ENCODE measurements at regions not wholly inside any gene's neighbourhood (a gene's known extent, or its start where the extent isn't known, plus 50 kb on each side); places are given as distances from the start of the nearest gene placed in this dataset.

DNA sequence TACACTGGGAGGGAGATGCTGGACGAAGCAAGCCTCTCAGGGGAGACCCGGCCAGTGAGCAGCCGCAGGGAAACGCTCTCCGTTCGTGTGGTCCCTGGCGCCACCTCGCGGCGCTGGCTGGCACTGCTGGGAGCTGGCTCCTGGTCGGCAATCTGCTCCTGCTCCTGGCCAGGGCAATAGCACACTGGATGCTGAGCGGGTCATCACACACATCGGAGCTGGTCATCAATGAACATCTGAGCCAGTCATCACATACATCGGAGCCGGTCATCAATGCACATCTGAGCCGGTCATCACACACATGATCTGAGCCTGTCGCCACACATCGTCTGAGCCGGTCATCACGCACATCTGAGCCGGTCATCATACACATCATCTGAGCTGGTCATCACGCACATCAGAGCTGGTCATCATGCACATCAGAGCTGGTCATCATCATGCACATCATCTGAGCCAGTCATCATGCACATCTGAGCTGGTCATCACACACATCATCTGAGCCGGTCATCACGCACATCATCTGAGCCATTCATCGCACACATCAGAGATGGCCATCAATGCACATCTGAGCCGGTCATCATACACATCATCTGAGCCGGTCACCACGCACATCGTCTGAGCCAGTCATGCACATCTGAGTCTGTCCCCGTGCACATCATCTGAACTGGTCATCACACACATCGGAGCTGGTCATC, 217.3 kb downstream of the RBFOX3 start:
- DNase-seq: peak; percentile 69

- DNase-seq: no peak
Observed at GRCh38 chr17:79392598-79392997, 218.3 kb downstream of the RBFOX3 start.

DNA sequence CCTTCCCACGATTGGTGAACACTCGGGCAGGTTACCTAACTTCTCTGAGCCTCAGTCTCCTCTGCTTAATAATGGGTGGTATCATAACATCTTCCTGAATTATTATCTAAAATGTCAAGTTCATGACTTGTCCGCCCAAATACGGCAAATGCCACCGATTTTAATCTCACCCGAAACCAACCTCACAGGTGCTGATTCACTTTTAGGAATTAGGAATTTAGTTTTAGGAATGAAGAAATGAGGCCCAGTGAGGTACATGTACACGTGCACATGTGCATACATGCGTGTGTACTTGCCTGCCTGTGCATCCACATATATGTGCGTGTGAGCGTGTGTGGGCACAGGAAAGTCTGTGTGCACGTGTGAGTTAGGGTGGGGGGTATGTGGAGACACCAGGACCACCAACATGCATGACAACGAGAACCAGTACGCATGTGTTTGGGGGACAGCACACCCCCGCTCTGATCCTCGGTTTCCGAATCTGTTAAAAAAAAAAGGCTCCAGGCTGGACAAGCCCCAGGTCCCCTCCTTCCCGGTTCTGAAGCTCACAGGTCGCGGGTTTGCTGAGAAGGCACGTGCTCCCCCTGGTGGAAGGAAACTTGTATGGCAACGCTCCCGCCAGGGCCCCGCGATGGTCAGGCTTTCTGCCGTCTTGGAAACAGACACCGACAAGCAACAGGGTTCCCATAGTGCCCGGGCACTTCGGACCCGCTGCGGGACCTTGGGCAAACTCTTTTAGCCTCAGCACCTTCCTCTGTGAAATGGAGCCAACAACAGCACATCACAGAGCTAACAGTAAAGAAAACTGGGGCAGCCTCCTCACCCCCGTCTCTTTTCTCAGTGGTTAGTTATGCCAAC, 219.2 kb downstream of the RBFOX3 start:
- peak; percentile 67 for DNase-seq

GRCh38 chr17:79389896-79390295, 221.0 kb downstream of the RBFOX3 start:
- no peak for DNase-seq

GRCh38 chr17:79388556-79389295, 222.1 kb downstream of the RBFOX3 start:
- no peak for DNase-seq

DNA sequence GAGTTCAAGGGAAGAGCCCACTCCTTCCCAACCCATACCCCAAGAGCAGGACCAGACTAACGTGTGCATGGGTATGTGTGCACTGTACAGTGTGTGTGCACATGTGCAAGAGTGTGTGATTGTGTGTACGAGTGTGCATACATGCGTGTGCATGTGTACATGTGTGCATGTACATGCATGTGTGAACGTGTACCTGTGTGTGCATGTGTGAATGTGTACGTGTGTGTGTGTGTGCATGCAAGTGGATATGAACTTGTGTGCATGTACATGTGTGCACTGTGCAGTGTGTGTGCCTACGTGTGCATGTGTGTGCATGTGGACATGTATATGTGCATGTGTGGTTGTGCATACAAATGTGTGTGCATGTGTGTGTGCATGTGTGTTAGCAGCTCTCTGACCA, 223.1 kb downstream of the RBFOX3 start:
- no peak for DNase-seq

- no peak for DNase-seq
Observed at GRCh38 chr17:79385962-79386563, 224.8 kb downstream of the RBFOX3 start.

- DNase-seq: no peak
Observed at GRCh38 chr17:79382313-79382712, 228.5 kb downstream of the RBFOX3 start.

GRCh38 chr17:79379700-79380445, 231.0 kb downstream of the RBFOX3 start:
- no peak for DNase-seq

- no peak for DNase-seq
Observed at GRCh38 chr17:79377230-79377786, 233.5 kb downstream of the RBFOX3 start.

DNA sequence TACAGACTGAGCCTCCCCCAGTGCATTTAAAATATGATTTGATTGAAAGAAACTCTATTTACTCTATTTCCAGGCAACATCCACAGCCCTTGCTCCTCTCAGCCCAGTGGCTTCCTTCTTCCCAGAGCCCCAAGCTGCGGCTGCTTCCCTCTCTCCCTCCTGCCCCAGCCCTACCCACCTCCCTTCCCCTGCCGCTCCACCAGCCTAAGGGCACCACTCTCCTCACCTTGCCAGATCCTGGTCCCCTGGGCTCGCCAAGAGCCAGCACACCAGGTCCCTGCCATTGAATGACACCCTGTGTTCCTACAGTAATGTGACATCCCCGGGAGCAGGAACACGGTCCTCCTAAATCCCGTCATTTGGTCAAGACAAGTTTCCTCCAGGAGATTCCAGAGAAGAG, 236.0 kb downstream of the RBFOX3 start:
- DNase-seq: no peak

DNA sequence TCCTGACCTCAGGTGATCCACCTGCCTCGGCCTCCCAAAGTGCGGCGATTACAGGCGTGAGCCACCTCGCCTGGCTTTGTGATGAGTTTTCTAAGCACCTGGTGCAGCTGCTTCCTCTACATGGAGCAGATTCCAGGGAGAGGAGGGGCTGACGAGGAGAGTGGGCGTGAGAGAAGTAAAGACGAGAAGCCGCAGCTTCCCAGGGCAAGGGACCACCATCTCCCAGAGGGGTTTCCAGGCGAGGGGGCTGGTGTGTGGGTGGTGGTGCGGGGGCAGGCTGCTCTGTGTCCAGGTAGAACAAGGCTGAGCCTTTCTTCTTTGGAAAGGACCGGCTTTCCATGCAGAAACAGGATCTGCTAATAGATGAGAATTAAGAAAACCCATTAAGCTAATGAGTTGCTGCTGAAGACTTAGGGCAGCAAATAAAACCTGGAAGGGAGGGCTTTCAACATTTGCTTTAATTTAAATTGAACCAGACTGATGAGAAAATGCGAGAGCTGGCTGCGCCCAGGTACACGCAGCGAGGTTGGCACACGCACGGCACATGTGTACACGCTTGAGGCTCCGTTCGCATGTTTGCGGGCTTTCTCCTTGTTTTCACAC, 236.7 kb downstream of the RBFOX3 start:
- DNase-seq: no peak

DNA sequence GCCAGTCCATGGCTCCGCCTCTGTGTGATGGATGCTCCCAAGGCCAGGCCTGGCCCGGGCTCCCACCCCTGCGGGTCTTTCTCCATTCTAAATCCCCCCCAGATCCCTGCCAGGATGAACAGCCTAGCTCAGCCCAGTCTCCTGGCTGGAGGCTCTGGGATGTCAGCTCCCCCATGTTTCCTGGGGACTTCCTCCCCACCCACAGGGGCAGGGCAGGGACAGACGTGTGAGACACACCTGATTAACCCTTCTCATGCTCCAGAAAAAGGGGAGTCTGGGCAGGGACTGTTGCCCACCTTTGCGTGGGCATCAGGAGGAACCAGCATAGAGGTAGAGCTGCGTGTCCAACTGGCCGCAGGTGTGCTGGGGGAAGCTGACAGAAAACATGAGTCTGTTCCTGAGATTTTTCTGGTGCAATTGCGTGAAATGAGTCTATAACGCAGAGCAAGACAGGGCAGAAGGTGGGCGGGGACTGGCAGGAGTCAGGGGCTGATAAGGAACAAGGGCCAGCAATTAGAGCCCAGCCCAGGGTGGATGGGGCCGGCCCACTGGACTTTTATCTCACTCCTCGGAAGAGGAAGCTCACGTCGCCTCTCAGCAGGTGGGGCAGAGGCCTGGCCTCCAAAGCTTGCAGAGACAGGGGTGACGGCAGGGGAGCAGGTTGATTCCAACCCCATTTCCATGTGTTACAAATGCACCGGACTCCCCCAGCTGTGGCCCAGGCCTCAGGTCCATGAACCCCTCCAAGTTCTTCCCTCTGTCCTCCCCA, 238.2 kb downstream of the RBFOX3 start:
- DNase-seq: no peak

- no peak for DNase-seq
Observed at GRCh38 chr17:79371984-79372383, 238.9 kb downstream of the RBFOX3 start.

GRCh38 chr17:79370594-79370993, 240.3 kb downstream of the RBFOX3 start:
- DNase-seq: no peak

- DNase-seq: no peak
Observed at GRCh38 chr17:79370126-79370525, 240.7 kb downstream of the RBFOX3 start.

- DNase-seq: no peak
Observed at GRCh38 chr17:79369532-79369931, 241.3 kb downstream of the RBFOX3 start.

- DNase-seq: no peak
Observed at GRCh38 chr17:79369001-79369400, 241.8 kb downstream of the RBFOX3 start.

DNA sequence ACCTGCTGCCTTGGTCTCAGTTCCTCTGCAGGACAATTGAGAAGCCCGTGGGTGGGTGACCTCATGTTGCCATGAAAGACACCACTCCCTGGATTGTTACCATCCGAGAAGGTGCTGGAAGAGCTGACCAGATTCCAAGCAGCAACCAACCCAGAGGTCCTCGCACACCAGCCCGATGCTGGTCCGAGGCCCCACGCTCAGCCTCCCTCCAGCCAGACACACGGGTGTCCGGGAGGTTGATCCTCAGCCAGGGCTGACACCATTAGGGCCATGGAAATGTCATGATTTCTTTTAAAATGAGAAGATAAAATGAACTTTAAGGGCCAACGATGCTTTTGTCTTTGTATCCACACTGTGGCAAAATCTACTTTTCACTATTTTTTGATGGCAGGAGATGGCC, 242.3 kb downstream of the RBFOX3 start:
- DNase-seq: no peak

- no peak for DNase-seq
Observed at GRCh38 chr17:79366988-79367571, 243.8 kb downstream of the RBFOX3 start.

All from activated CD8-positive, alpha-beta memory T cell treated with anti-CD3 and anti-CD28 coated beads, Interleukin-2, amount 50 U/mL, for 4 hours (primary cell).